ENCODE measurements at regions not wholly inside any gene's neighbourhood (a gene's known extent, or its start where the extent isn't known, plus 50 kb on each side); places are given as distances from the start of the nearest gene placed in this dataset.
A peak's percentile ranks its signal among the peaks of the same experiment; 100 is the strongest.

DNA sequence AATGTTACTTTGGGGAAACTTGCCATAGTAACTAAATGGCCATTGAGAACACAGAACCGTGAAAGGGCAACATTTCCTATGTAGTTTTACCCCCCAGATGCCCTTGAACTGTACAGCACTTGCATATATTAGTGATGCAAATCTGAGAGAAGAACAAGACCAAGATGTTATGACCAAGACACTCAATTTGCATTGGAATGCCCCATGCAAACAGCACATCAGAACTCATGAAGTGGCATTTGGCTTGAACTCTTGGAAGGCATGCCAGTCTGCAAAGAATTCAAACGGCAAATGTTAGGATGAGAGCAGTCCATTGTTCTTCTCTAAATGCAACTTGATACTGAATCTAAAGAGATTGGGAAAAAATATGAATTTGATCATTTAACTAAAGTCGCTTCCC is 139.4 kb upstream of the CXorf66 start:
- intact Hi-C loops (cut with DNase I): no loop called here
- TF ChIP-seq, protein P1, sequence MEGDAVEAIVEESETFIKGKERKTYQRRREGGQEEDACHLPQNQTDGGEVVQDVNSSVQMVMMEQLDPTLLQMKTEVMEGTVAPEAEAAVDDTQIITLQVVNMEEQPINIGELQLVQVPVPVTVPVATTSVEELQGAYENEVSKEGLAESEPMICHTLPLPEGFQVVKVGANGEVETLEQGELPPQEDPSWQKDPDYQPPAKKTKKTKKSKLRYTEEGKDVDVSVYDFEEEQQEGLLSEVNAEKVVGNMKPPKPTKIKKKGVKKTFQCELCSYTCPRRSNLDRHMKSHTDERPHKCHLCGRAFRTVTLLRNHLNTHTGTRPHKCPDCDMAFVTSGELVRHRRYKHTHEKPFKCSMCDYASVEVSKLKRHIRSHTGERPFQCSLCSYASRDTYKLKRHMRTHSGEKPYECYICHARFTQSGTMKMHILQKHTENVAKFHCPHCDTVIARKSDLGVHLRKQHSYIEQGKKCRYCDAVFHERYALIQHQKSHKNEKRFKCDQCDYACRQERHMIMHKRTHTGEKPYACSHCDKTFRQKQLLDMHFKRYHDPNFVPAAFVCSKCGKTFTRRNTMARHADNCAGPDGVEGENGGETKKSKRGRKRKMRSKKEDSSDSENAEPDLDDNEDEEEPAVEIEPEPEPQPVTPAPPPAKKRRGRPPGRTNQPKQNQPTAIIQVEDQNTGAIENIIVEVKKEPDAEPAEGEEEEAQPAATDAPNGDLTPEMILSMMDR (IDR thresholded peaks at IDR 0.05): no peak
- no peaks in the 10 kb centered on the region for H3K36me3 ChIP-seq
- no peaks in the 10 kb centered on the region for H3K4me1 ChIP-seq
- no peaks in the 10 kb centered on the region for H3K9me3 ChIP-seq
- ATAC-seq (no peak), DNase-seq (no peak)
- H3K27me3 ChIP-seq: no peaks in the 10 kb centered on the region
- no peak overlapping the region for H3K4me3 ChIP-seq
- no peak overlapping the region for H3K27ac ChIP-seq

DNA sequence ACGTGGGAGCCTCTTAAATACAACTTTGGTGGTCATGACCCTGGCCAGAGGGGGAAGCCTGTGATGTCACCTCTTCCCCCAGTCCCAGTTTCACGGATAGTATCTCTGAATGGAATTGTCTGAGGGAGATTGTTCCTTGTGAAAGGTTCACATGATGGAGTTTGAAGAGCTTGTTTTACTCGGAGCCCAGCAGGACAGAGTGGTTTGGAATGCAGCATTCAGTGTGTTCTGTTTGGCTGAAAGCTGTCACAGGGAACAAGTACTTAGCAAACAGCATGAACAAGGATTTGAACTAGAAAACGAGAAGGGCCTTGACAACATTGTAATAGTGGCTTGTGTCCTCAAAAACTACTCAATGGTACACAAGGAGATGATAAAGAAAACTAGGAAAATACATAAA is 133.9 kb upstream of the CXorf66 start:
- Histone ChIP-seq H3K4me1 (no peaks in the 10 kb centered on the region), H3K27ac (no peak overlapping the region), H3K27me3 (peaks cover 6% of the 10 kb centered on the region), H3K4me3 (no peak overlapping the region), H3K36me3 (no peaks in the 10 kb centered on the region), H3K9me3 (no peaks in the 10 kb centered on the region)
- TF ChIP-seq, protein P1 (IDR thresholded peaks at IDR 0.05): no peak
- DNase-seq (no peak), ATAC-seq (no peak)
- intact Hi-C loops (cut with DNase I): no loop called here

DNA sequence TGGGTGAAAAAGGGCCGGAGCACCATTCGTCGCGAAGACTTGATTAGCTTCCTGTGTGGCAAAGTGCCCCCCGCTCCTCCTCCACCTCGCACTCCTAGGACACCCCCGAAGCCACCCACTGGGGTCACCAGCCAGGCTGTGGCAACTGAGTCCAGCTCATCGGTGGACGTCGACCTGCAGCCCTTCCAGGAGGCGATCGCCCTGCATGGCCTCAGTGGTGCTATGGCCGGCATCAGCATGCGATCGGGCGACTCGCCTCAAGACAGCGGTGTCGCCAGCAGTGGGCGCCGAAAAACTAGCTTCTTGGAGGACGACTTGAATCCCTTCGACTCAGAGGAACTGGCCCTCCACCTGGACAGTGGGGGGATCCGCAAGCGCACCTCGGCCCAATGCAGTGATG is 126.8 kb upstream of the CXorf66 start:
- DNase-seq (no peak), ATAC-seq (no peak)
- intact Hi-C loops (cut with DNase I): no loop called here
- H3K9me3 ChIP-seq: no peaks in the 10 kb centered on the region
- TF ChIP-seq, protein P1 (IDR thresholded peaks at IDR 0.05): no peak
- no peaks in the 10 kb centered on the region for H3K4me1 ChIP-seq
- no peak overlapping the region for H3K27ac ChIP-seq
- H3K4me3 ChIP-seq: no peak overlapping the region
- peaks cover 6% of the 10 kb centered on the region for H3K27me3 ChIP-seq
- H3K36me3 ChIP-seq: no peaks in the 10 kb centered on the region

DNA sequence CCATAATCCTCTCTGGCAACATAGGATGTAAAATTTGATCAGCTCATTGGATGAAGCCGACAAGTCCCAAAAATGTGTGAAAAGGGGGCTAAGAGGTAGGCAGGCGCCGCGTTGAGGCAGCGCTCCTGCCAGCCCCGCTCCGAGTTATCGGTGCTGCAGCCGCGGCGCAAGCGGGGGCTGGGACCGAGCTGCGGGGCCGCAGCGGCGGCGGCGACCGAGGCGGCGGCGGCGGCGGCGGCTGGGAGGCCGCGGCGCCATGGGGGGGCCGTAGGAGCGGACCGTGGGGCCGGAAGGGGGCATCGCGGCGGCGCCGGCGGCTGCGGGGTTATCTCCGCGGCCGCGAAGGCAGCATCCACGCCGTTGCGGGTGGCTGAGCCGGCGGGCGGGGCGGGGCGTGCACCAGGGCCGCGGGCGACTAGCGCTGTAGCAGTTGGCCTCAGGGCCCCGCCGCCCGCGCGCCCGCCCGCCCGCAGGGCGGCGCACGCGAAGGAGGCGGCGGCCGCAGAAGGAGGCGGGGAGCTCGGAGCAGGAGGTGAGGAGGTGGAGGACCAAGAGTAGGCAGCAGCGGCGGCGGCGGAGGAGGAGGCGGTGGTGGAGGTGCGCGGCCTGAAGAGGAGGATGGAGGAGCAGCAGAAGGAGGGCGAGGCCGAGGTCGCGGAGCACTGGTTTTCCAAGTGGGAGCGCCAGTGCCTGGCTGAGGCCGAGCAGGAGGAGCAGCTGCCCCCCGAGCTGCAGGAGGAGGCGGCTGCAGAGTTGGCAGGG is 126.0 kb upstream of the CXorf66 start:
- intact Hi-C loops (cut with DNase I): no loop called here
- TF ChIP-seq, protein P1 (IDR thresholded peaks at IDR 0.05): no peak
- Histone ChIP-seq H3K27ac (no peak overlapping the region), H3K36me3 (no peaks in the 10 kb centered on the region), H3K27me3 (no peaks in the 10 kb centered on the region), H3K4me3 (peak overlapping the region; percentile 25), H3K9me3 (no peaks in the 10 kb centered on the region), H3K4me1 (no peaks in the 10 kb centered on the region)
- DNase-seq (peak; percentile 67), ATAC-seq (peak; percentile 89)

DNA sequence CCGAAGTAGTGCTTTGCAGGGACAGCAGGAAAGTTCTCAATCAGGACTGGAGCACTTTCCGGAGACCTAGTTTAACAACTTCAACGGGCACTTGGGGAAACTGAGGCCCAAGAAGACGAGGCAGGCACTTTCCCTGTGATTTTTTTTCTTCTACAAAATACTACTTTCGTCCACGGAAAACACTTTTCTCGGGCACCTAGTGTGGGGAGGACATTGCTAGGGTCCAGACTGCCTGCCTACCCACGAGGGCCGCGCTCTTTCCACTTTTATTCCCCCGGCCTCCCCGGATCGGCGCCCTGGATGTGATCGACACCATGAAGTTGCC is 125.4 kb upstream of the CXorf66 start:
- no peaks in the 10 kb centered on the region for H3K36me3 ChIP-seq
- TF ChIP-seq, protein P1 (IDR thresholded peaks at IDR 0.05): no peak
- no peak overlapping the region for H3K27ac ChIP-seq
- no peaks in the 10 kb centered on the region for H3K27me3 ChIP-seq
- DNase-seq (no peak), ATAC-seq (no peak)
- H3K4me3 ChIP-seq: no peak overlapping the region
- no peaks in the 10 kb centered on the region for H3K9me3 ChIP-seq
- no peaks in the 10 kb centered on the region for H3K4me1 ChIP-seq
- intact Hi-C loops (cut with DNase I): no loop called here

DNA sequence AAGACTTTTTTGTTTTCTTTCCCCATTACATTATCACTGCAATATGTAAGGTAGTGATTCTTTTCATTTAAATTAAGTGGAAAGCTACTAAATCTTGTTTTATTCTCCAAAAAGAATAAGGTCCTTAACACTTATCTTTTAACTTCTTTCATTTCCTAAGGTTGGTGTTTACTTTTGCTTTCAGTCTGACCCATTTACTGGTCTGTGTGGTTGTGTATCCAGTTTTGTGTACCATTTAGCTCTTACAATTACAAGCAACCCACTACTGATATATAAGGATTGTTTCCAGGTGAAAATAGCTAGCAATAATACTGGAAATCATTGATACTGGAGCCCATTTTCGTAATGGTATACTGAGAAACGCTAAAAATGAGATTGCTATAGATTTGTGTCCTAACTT is 123.1 kb upstream of the CXorf66 start:
- no peak for DNase-seq
- H3K27me3 ChIP-seq: no peaks in the 10 kb centered on the region
- TF ChIP-seq, protein P1 (IDR thresholded peaks at IDR 0.05): no peak

More for the DNA sequence above, 123.1 kb upstream of the CXorf66 start:
- Histone ChIP-seq H3K27ac (no peak overlapping the region), H3K9me3 (no peaks in the 10 kb centered on the region), H3K36me3 (no peaks in the 10 kb centered on the region), H3K4me1 (no peaks in the 10 kb centered on the region), H3K4me3 (no peak overlapping the region)
- intact Hi-C loops (cut with DNase I): no loop called here
- no peak for ATAC-seq

Measured in upper lobe of right lung (tissue), 1 donor.